Skeletal muscle tissue (tissue), 3 donors: ENCODE measurements at regions not wholly inside any gene's neighbourhood (a gene's known extent, or its start where the extent isn't known, plus 50 kb on each side); places are given as distances from the start of the nearest gene placed in this dataset.

ENCODE experiments used
- H3K27ac ChIP-seq: one replicate; pipeline ENCODE4 v1.7.0; 2013; ENCODE audit warnings: mild to moderate bottlenecking, low read depth, low read length, inconsistent platforms
- H3K27me3 ChIP-seq, 3 donors: one replicate each; pipeline ENCODE4 v1.7.0; 2013; ENCODE audit warnings: low read length in 3 of 3; ENCODE audit not compliant: control insufficient read depth in 3 of 3, insufficient read depth in 3 of 3
- H3K36me3 ChIP-seq, 3 donors: one replicate each; pipeline ENCODE4 v1.7.0; 2013; ENCODE audit warnings: low read length in 3 of 3; ENCODE audit not compliant: control insufficient read depth in 3 of 3, insufficient read depth in 3 of 3
- H3K4me1 ChIP-seq, 3 donors: one replicate each; pipeline ENCODE4 v1.7.0; 2013; ENCODE audit warnings: low read length in 3 of 3, mild to moderate bottlenecking in 3 of 3; ENCODE audit not compliant: control insufficient read depth in 3 of 3, insufficient read depth in 3 of 3
- H3K4me3 ChIP-seq, 3 donors: one replicate each; pipeline ENCODE4 v1.7.0; 2013; ENCODE audit warnings: low read length in 3 of 3
- H3K9ac ChIP-seq, 3 donors: one replicate each; pipeline ENCODE4 v1.7.0; 2013; ENCODE audit warnings: low read length in 3 of 3, mild to moderate bottlenecking in 3 of 3, moderate library complexity in 2 of 3, low read depth in 1 of 3
- H3K9me3 ChIP-seq, 3 donors: one replicate each; pipeline ENCODE4 v1.7.0; 2013; ENCODE audit warnings: low read length in 3 of 3; ENCODE audit not compliant: control insufficient read depth in 3 of 3
- donor health status: Osteomylitis.

GRCh38 chr5:2311851-2312250 lies 429.1 kb upstream of the IRX4 start:
- no peaks in the 10 kb centered on the region for H3K36me3 ChIP-seq
- H3K9me3 ChIP-seq = peaks cover 0 to 4% (median 2%) of the 10 kb centered on the region in 3 donors
- H3K27me3 ChIP-seq = no peaks in the 10 kb centered on the region
- no peak overlapping the region for H3K4me3 ChIP-seq
- no peak overlapping the region for H3K9ac ChIP-seq
- H3K4me1 ChIP-seq = no peaks in the 10 kb centered on the region
- H3K27ac ChIP-seq = no peak overlapping the region

GRCh38 chr5:2310946-2311345 lies 428.2 kb upstream of the IRX4 start:
- Histone ChIP-seq H3K36me3 (no peaks in the 10 kb centered on the region), H3K4me1 (no peaks in the 10 kb centered on the region), H3K4me3 (no peak overlapping the region), H3K9me3 (peaks cover 0 to 4% (median 2%) of the 10 kb centered on the region in 3 donors), H3K27me3 (no peaks in the 10 kb centered on the region), H3K9ac (no peak overlapping the region), H3K27ac (no peak overlapping the region)

GRCh38 chr5:2307631-2308030 lies 424.9 kb upstream of the IRX4 start:
- Histone ChIP-seq H3K27me3 (no peaks in the 10 kb centered on the region), H3K4me3 (no peak overlapping the region), H3K36me3 (no peaks in the 10 kb centered on the region), H3K9ac (no peak overlapping the region), H3K27ac (no peak overlapping the region), H3K4me1 (no peaks in the 10 kb centered on the region), H3K9me3 (peaks cover 0 to 4% (median 0%) of the 10 kb centered on the region in 3 donors)

GRCh38 chr5:2306711-2307110 lies 424.0 kb upstream of the IRX4 start:
- Histone ChIP-seq H3K36me3 (no peaks in the 10 kb centered on the region), H3K4me1 (no peaks in the 10 kb centered on the region), H3K4me3 (no peak overlapping the region), H3K27ac (no peak overlapping the region), H3K27me3 (no peaks in the 10 kb centered on the region), H3K9ac (no peak overlapping the region), H3K9me3 (peaks cover 0 to 4% (median 0%) of the 10 kb centered on the region in 3 donors)

- Histone ChIP-seq H3K9ac (no peak overlapping the region), H3K36me3 (no peaks in the 10 kb centered on the region), H3K27me3 (peaks cover 0 to 21% (median 9%) of the 10 kb centered on the region in 3 donors), H3K4me3 (no peak overlapping the region), H3K27ac (no peak overlapping the region), H3K4me1 (no peaks in the 10 kb centered on the region), H3K9me3 (no peaks in the 10 kb centered on the region)
Measured at GRCh38 chr5:2303431-2304100, 420.8 kb upstream of the IRX4 start.

- Histone ChIP-seq H3K36me3 (no peaks in the 10 kb centered on the region), H3K4me3 (no peak overlapping the region), H3K4me1 (no peaks in the 10 kb centered on the region), H3K27me3 (peaks cover 0 to 21% (median 9%) of the 10 kb centered on the region in 3 donors), H3K27ac (no peak overlapping the region), H3K9ac (no peak overlapping the region), H3K9me3 (no peaks in the 10 kb centered on the region)
Measured at GRCh38 chr5:2302169-2302568, 419.4 kb upstream of the IRX4 start.

GRCh38 chr5:2300861-2301574 lies 418.3 kb upstream of the IRX4 start:
- no peaks in the 10 kb centered on the region for H3K9me3 ChIP-seq
- no peak overlapping the region for H3K9ac ChIP-seq
- peaks cover 0 to 25% (median 9%) of the 10 kb centered on the region in 3 donors for H3K27me3 ChIP-seq
- no peak overlapping the region for H3K4me3 ChIP-seq
- no peaks in the 10 kb centered on the region for H3K4me1 ChIP-seq
- no peak overlapping the region for H3K27ac ChIP-seq
- H3K36me3 ChIP-seq = no peaks in the 10 kb centered on the region

- H3K36me3 ChIP-seq = no peaks in the 10 kb centered on the region
- no peak overlapping the region for H3K27ac ChIP-seq
- no peaks in the 10 kb centered on the region for H3K4me1 ChIP-seq
- peaks cover 0 to 25% (median 9%) of the 10 kb centered on the region in 3 donors for H3K27me3 ChIP-seq
- no peak overlapping the region for H3K9ac ChIP-seq
- H3K9me3 ChIP-seq = no peaks in the 10 kb centered on the region
- H3K4me3 ChIP-seq = no peak overlapping the region
Measured at GRCh38 chr5:2300421-2300820, 417.7 kb upstream of the IRX4 start.

- peaks cover 0 to 25% (median 9%) of the 10 kb centered on the region in 3 donors for H3K27me3 ChIP-seq
- no peak overlapping the region for H3K27ac ChIP-seq
- no peak overlapping the region for H3K9ac ChIP-seq
- H3K4me3 ChIP-seq = no peak overlapping the region
- no peaks in the 10 kb centered on the region for H3K4me1 ChIP-seq
- H3K36me3 ChIP-seq = no peaks in the 10 kb centered on the region
- no peaks in the 10 kb centered on the region for H3K9me3 ChIP-seq
Measured at GRCh38 chr5:2299388-2300220, 416.9 kb upstream of the IRX4 start.

GRCh38 chr5:2298781-2299180 lies 416.1 kb upstream of the IRX4 start:
- Histone ChIP-seq H3K36me3 (no peaks in the 10 kb centered on the region), H3K27me3 (peaks cover 0 to 25% (median 9%) of the 10 kb centered on the region in 3 donors), H3K27ac (no peak overlapping the region), H3K4me3 (no peak overlapping the region), H3K4me1 (no peaks in the 10 kb centered on the region), H3K9ac (no peak overlapping the region), H3K9me3 (no peaks in the 10 kb centered on the region)
